Neural cell (in vitro differentiated cells): ENCODE measurements at regions not wholly inside any gene's neighbourhood (a gene's known extent, or its start where the extent isn't known, plus 50 kb on each side); places are given as distances from the start of the nearest gene placed in this dataset.

Experiments
- H2AFZ ChIP-seq: fragments of 200-600, 300-800 bp; sonication (generic), shearing (Covaris generic); 2 replicates; pipeline ENCODE4 v1.6.0; 2014; ENCODE audit warnings: low read depth, mild to moderate bottlenecking, antibody characterized with exemption, low read length, moderate library complexity
- H3F3A ChIP-seq: fragments of 200-600 bp; shearing (Covaris generic); 2 replicates; pipeline ENCODE4 v1.6.1; 2016; ENCODE audit warnings: mild to moderate bottlenecking, moderate library complexity, mixed read lengths, antibody characterized with exemption, low read length; ENCODE audit not compliant: insufficient read depth, poor library complexity, severe bottlenecking
- H3K27ac ChIP-seq: fragments of 200-600, 300-800 bp; sonication (generic), shearing (Covaris generic); 2 replicates; pipeline ENCODE4 v1.5.1; 2014; ENCODE audit warnings: mild to moderate bottlenecking, low read length, moderate library complexity
- H3K27me3 ChIP-seq: fragments of 300-800, 200-600 bp; sonication (generic), shearing (Covaris generic); 2 replicates; pipeline ENCODE4 v1.6.0; 2014; ENCODE audit warnings: mild to moderate bottlenecking, low read depth, low read length, moderate library complexity; ENCODE audit not compliant: insufficient read depth
- H3K36me3 ChIP-seq: fragments of 300-800, 200-600 bp; sonication (generic), shearing (Covaris generic); 2 replicates; pipeline ENCODE4 v1.5.1; 2014; ENCODE audit warnings: mild to moderate bottlenecking, antibody characterized with exemption, low read length, moderate library complexity; ENCODE audit not compliant: insufficient read depth
- H3K4me2 ChIP-seq: fragments of 300-800, 200-600 bp; sonication (generic), shearing (Covaris generic); 2 replicates; pipeline ENCODE4 v1.6.0; 2014; ENCODE audit warnings: mild to moderate bottlenecking, low read length
- H3K4me3 ChIP-seq: fragments of 300-800, 200-600 bp; sonication (generic), shearing (Covaris generic); 2 replicates; pipeline ENCODE4 v1.5.1; 2014; ENCODE audit warnings: mild to moderate bottlenecking, low read length, moderate library complexity
- H3K79me2 ChIP-seq: fragments of 200-600 bp; shearing (Covaris generic); replicated peaks from 2 replicates; pipeline ENCODE4 v1.6.0; 2014; ENCODE audit warnings: mild to moderate bottlenecking, low read length, moderate library complexity; ENCODE audit not compliant: insufficient read depth
- H3K9ac ChIP-seq: fragments of 300-800, 200-600 bp; sonication (generic), shearing (Covaris generic); 2 replicates; pipeline ENCODE4 v1.6.1; 2016; ENCODE audit warnings: mild to moderate bottlenecking, low read length, mixed read lengths
- H3K9me2 ChIP-seq: fragments of 200-600 bp; shearing (Covaris generic); 2 replicates; pipeline ENCODE4 v1.6.1; 2016; ENCODE audit warnings: mild to moderate bottlenecking, low read length, mixed read lengths; ENCODE audit not compliant: insufficient read depth
- H3K9me3 ChIP-seq: fragments of 200-600, 300-800 bp; sonication (generic), shearing (Covaris generic); 2 replicates; pipeline ENCODE4 v1.6.1; 2016; ENCODE audit warnings: mild to moderate bottlenecking, mixed run types, low read length, moderate library complexity, mixed read lengths
- H4K20me1 ChIP-seq: fragments of 200-600 bp; shearing (Covaris generic); 2 replicates; pipeline ENCODE4 v1.6.1; 2016; ENCODE audit warnings: mild to moderate bottlenecking, mixed run types; ENCODE audit not compliant: insufficient read depth
- CTCF ChIP-seq: fragments of 450-650 bp; IDR thresholded peaks from 2 replicates; pipeline ENCODE4 v1.5.1; 2014; ENCODE audit warnings: antibody characterized with exemption, mild to moderate bottlenecking, moderate library complexity; ENCODE audit not compliant: poor library complexity, severe bottlenecking
- EP300 ChIP-seq: fragments of 450-650 bp; conservative IDR thresholded peaks from 2 replicates; pipeline ENCODE4 v1.6.1; 2014; ENCODE audit warnings: antibody characterized with exemption, mild to moderate bottlenecking, moderate library complexity; ENCODE audit not compliant: poor library complexity, severe bottlenecking
- EZH2 ChIP-seq: fragments of 200-600, 300-800 bp; shearing (Covaris generic), sonication (generic); IDR thresholded peaks from 2 replicates; pipeline ENCODE4 v1.6.1; 2014; ENCODE audit warnings: antibody characterized with exemption, low read length, borderline replicate concordance, mild to moderate bottlenecking; ENCODE audit not compliant: insufficient read depth, poor library complexity, severe bottlenecking
- MXI1 ChIP-seq: fragments of 450-650 bp; conservative IDR thresholded peaks from 2 replicates; pipeline ENCODE4 v1.6.1; 2014; ENCODE audit warnings: antibody characterized with exemption, mild to moderate bottlenecking; ENCODE audit not compliant: poor library complexity, severe bottlenecking
- POLR2AphosphoS5 ChIP-seq: IDR thresholded peaks from 2 replicates; pipeline ENCODE4 v1.6.1; 2012
- RAD21 ChIP-seq: fragments of 450-650 bp; conservative IDR thresholded peaks from 2 replicates; pipeline ENCODE4 v1.6.1; 2014; ENCODE audit warnings: antibody characterized with exemption, mild to moderate bottlenecking, moderate library complexity
- REST ChIP-seq: IDR thresholded peaks from 2 replicates; pipeline ENCODE4 v1.6.1; 2012; ENCODE audit warnings: borderline replicate concordance
- SMC3 ChIP-seq: fragments of 450-650 bp; conservative IDR thresholded peaks from 2 replicates; pipeline ENCODE4 v1.6.1; 2014; ENCODE audit warnings: antibody characterized with exemption, mild to moderate bottlenecking, moderate library complexity; ENCODE audit not compliant: poor library complexity
- TAF1 ChIP-seq: IDR thresholded peaks from 2 replicates; pipeline ENCODE4 v1.6.1; 2012; ENCODE audit warnings: low read depth

- no peak overlapping the region for H3K27ac ChIP-seq
- H3K9me2 ChIP-seq, result no peaks in the 10 kb centered on the region
Observed at GRCh38 chr5:124231230-124231629, 515.2 kb downstream of the ZNF608 start.

GRCh38 chr5:124230456-124230855 is 516.0 kb downstream of the ZNF608 start:
- H3K36me3 ChIP-seq, result no peaks in the 10 kb centered on the region
- H3K9ac ChIP-seq, result no peak overlapping the region
- no peaks in the 10 kb centered on the region for H3K9me3 ChIP-seq
- H3K79me2 ChIP-seq, result no peaks in the 10 kb centered on the region
- no peaks in the 10 kb centered on the region for H3K9me2 ChIP-seq
- no peak overlapping the region for H2AFZ ChIP-seq
- H3F3A ChIP-seq, result no peaks in the 10 kb centered on the region
- H3K4me3 ChIP-seq, result no peak overlapping the region
- no peak for TF ChIP-seq EP300
- no peak for TF ChIP-seq REST
- no peak for TF ChIP-seq CTCF
- no peak for TF ChIP-seq EZH2
- no peak for TF ChIP-seq MXI1
- TF ChIP-seq TAF1, result no peak
- no peak for TF ChIP-seq RAD21
- no peak for TF ChIP-seq POLR2AphosphoS5
- no peak for TF ChIP-seq SMC3
- H3K4me2 ChIP-seq, result no peak overlapping the region
- H3K27me3 ChIP-seq, result no peaks in the 10 kb centered on the region
- H4K20me1 ChIP-seq, result no peaks in the 10 kb centered on the region
- H3K27ac ChIP-seq, result no peak overlapping the region

More at GRCh38 chr5:124231230-124231629, 515.2 kb downstream of the ZNF608 start:
- Histone ChIP-seq H3K9me3 (no peaks in the 10 kb centered on the region), H4K20me1 (no peaks in the 10 kb centered on the region), H3K27me3 (no peaks in the 10 kb centered on the region), H3K36me3 (no peaks in the 10 kb centered on the region), H2AFZ (no peak overlapping the region), H3K4me2 (no peak overlapping the region), H3F3A (no peaks in the 10 kb centered on the region), H3K79me2 (no peaks in the 10 kb centered on the region), H3K9ac (no peak overlapping the region), H3K4me3 (no peak overlapping the region)
- TF ChIP-seq EP300, result no peak

- H4K20me1 ChIP-seq, result no peaks in the 10 kb centered on the region
- H3K27ac ChIP-seq, result no peak overlapping the region
- H3K27me3 ChIP-seq, result no peaks in the 10 kb centered on the region
- no peak overlapping the region for H3K4me2 ChIP-seq
- no peak overlapping the region for H2AFZ ChIP-seq
- H3K9ac ChIP-seq, result no peak overlapping the region
- H3K79me2 ChIP-seq, result no peaks in the 10 kb centered on the region
- no peaks in the 10 kb centered on the region for H3F3A ChIP-seq
- no peaks in the 10 kb centered on the region for H3K36me3 ChIP-seq
- TF ChIP-seq POLR2AphosphoS5, result no peak
- no peak for TF ChIP-seq SMC3
- TF ChIP-seq EP300, result no peak
- no peak for TF ChIP-seq CTCF
- TF ChIP-seq MXI1, result no peak
- TF ChIP-seq RAD21, result no peak
- TF ChIP-seq TAF1, result no peak
- TF ChIP-seq EZH2, result no peak
- TF ChIP-seq REST, result no peak
- no peaks in the 10 kb centered on the region for H3K9me3 ChIP-seq
- no peak overlapping the region for H3K4me3 ChIP-seq
- H3K9me2 ChIP-seq, result no peaks in the 10 kb centered on the region
Observed at GRCh38 chr5:124229352-124229751, 517.1 kb downstream of the ZNF608 start.
